K562 (cell line): ENCODE measurements at regions not wholly inside any gene's neighbourhood (a gene's known extent, or its start where the extent isn't known, plus 50 kb on each side); places are given as distances from the start of the nearest gene placed in this dataset.

Source experiments
- ATAC-seq: fragments of 200-7000 bp; cut with Tn5 transposase; 3 replicates; pipeline ENCODE4 v1.9.1; 2020; ENCODE audit warnings: moderate library complexity
- BruUV-seq: library from RNA; stranded (reverse); fragments of 400-500 nt; replicated peaks from 2 replicates; lab custom pipeline; 2021; lab: Mats Ljungman, UMichigan
- CTCF ChIA-PET: fragments of 300-600 bp; formaldehyde crosslinking; extraction: SDS; loops from one replicate; lab custom pipeline; 2021; ENCODE audit warnings: low intra/inter-chr PET ratio; lab: Yijun Ruan, JAX
- POLR2A ChIA-PET: fragments of 300-600, 350-650 bp; sonication (Branson Sonifier 250); formaldehyde crosslinking; extraction: SDS; loops from one replicate; lab custom pipeline; 2021; ENCODE audit warnings: antibody characterized with exemption, inconsistent platforms; lab: Yijun Ruan, JAX
- DNase-seq, 4 experiments: peaks; one replicate each; pipeline versions ENCODE4 v3.0.0 to v3.0.0-alpha.2; 2011 to 2018; ENCODE audit warnings: low spot score in 3 of 4, mixed read lengths in 3 of 4; ENCODE audit errors: extremely low read depth in 1 of 4
- FAIRE-seq: peaks from 2 replicates; lab custom pipeline; 2011; peaks lifted over from hg19 to GRCh38; lab: Jason Lieb, UNC
- H2AFZ ChIP-seq: 2 replicates; pipeline ENCODE4 v1.6.0; 2011; ENCODE audit warnings: low read depth, low read length, control low read depth, inconsistent platforms
- H3K27ac ChIP-seq: fragments of 200-600 bp; 3 replicates; pipeline ENCODE4 v1.8.0; 2011; ENCODE audit warnings: low read depth, mild to moderate bottlenecking, control low read depth, inconsistent platforms, low read length, moderate library complexity, mixed read lengths; ENCODE audit errors: extremely low read depth
- H3K27me3 ChIP-seq, 2 experiments: fragments of 300-600 bp in 1 of 2; 2 replicates in 1 of 2; 3 replicates in 1 of 2; pipeline versions ENCODE4 v1.6.0 to v1.8.0; 2011; ENCODE audit warnings: inconsistent platforms in 2 of 2, low read length in 2 of 2, mild to moderate bottlenecking in 1 of 2, mixed read lengths in 1 of 2, moderate library complexity in 1 of 2; ENCODE audit not compliant: control insufficient read depth in 2 of 2, insufficient read depth in 2 of 2
- H3K36me3 ChIP-seq: fragments of 300-600 bp; 3 replicates; pipeline ENCODE4 v1.8.0; 2011; ENCODE audit warnings: mild to moderate bottlenecking, low read length, inconsistent platforms; ENCODE audit not compliant: control insufficient read depth, insufficient read depth
- H3K4me1 ChIP-seq, 2 experiments: fragments of 200-600 bp in 1 of 2; replicated peaks in 1 of 2; 2 replicates in 1 of 2; 3 replicates in 1 of 2; pipeline versions ENCODE4 v1.5.1 to v1.8.0; 2011; ENCODE audit warnings: inconsistent platforms in 2 of 2, low read length in 2 of 2, mild to moderate bottlenecking in 1 of 2, mixed read lengths in 1 of 2, moderate library complexity in 1 of 2; ENCODE audit not compliant: control insufficient read depth in 2 of 2, insufficient read depth in 2 of 2
- H3K4me2 ChIP-seq: 2 replicates; pipeline ENCODE4 v1.6.1; 2011; ENCODE audit warnings: low read length, control low read depth, inconsistent platforms, mixed read lengths; ENCODE audit not compliant: insufficient read depth
- H3K4me3 ChIP-seq: fragments of 200-600 bp; sonication (generic), shearing (Covaris generic); 2 replicates; pipeline ENCODE4 v1.5.1; 2016; ENCODE audit warnings: control low read depth, inconsistent platforms
- H3K79me2 ChIP-seq: fragments of 200-600 bp; 3 replicates; pipeline ENCODE4 v1.8.0; 2011; ENCODE audit warnings: low read length, inconsistent platforms; ENCODE audit not compliant: control insufficient read depth, insufficient read depth
- H3K9ac ChIP-seq, 2 experiments: 2 replicates each; pipeline versions ENCODE4 v1.6.0 to v1.6.1; 2011; ENCODE audit warnings: low read depth in 2 of 2, low read length in 2 of 2, control low read depth in 1 of 2, inconsistent platforms in 1 of 2, mild to moderate bottlenecking in 1 of 2, mixed read lengths in 1 of 2; ENCODE audit not compliant: insufficient read depth in 1 of 2
- H3K9me1 ChIP-seq: one replicate; pipeline ENCODE4 v1.6.0; 2011; ENCODE audit warnings: inconsistent platforms, mild to moderate bottlenecking, low read length, moderate library complexity; ENCODE audit not compliant: control insufficient read depth, insufficient read depth
- H3K9me3 ChIP-seq: replicated peaks from 2 replicates; pipeline ENCODE4 v1.5.1; 2011; ENCODE audit warnings: low read depth, low read length, inconsistent platforms; ENCODE audit not compliant: control insufficient read depth, insufficient read depth
- H4K20me1 ChIP-seq: replicated peaks from 2 replicates; pipeline ENCODE4 v1.6.1; 2011; ENCODE audit warnings: low read length, inconsistent platforms, mixed read lengths; ENCODE audit not compliant: control insufficient read depth, insufficient read depth
- MAFG ChIP-seq: fragments of 450-650 bp; conservative IDR thresholded peaks from 2 replicates; pipeline ENCODE4 v1.6.1; 2016; ENCODE audit warnings: missing genetic modification characterization, missing compliant biosample characterization
- MEF2A ChIP-seq: IDR thresholded peaks from 2 replicates; pipeline ENCODE4 v1.6.1; 2011; ENCODE audit warnings: low read depth, mild to moderate bottlenecking, low read length, moderate library complexity; ENCODE audit not compliant: control insufficient read depth
- NFE2L1 ChIP-seq: fragments of 450-650 bp; IDR thresholded peaks from 2 replicates; pipeline ENCODE4 v1.6.1; 2016; ENCODE audit warnings: missing genetic modification characterization, low read depth, mild to moderate bottlenecking, missing compliant biosample characterization, moderate library complexity, borderline replicate concordance
- PTTG1 ChIP-seq: fragments of 450-650 bp; IDR thresholded peaks from 2 replicates; pipeline ENCODE4 v1.6.1; 2016; ENCODE audit warnings: low read depth, mild to moderate bottlenecking, missing genetic modification characterization, missing compliant biosample characterization
- SMARCC2 ChIP-seq: fragments of 450-650 bp; IDR thresholded peaks from 2 replicates; pipeline ENCODE4 v1.6.1; 2017; ENCODE audit warnings: antibody characterized with exemption, moderate library complexity, mild to moderate bottlenecking, low read depth
- TEAD4 ChIP-seq, 2 experiments: sonication (generic) in 1 of 2; formaldehyde crosslinking in 1 of 2; IDR thresholded peaks; 2 replicates each; pipeline versions ENCODE4 v1.6.1 to v1.8.0; 2012 to 2022; ENCODE audit warnings: borderline replicate concordance in 1 of 2, inconsistent platforms in 1 of 2, low read length in 1 of 2, mild to moderate bottlenecking in 1 of 2, missing genetic modification reagents in 1 of 2
- ZKSCAN3 ChIP-seq: fragments of 250-450 bp; sonication (Bioruptor Pico); IDR thresholded peaks from 2 replicates; pipeline ENCODE4 v1.4.0; 2020
- ZNF445 ChIP-seq: fragments of 250-450 bp; sonication (Bioruptor Pico); IDR thresholded peaks from 2 replicates; pipeline ENCODE4 v1.4.0; 2020; ENCODE audit warnings: low read depth, mild to moderate bottlenecking, moderate library complexity
- ZNF778 ChIP-seq: fragments of 450-650 bp; formaldehyde crosslinking; IDR thresholded peaks from 2 replicates; pipeline ENCODE4 v1.4.0; 2020; ENCODE audit warnings: mild to moderate bottlenecking, moderate library complexity
- WGBS: fragments of 100-300 bp; shearing (Covaris generic); methylation state at CpG from one replicate; pipeline ENCODE4 v1.1.6; 2016; ENCODE audit warnings: low coverage, mixed read lengths; ENCODE audit not compliant: insufficient coverage; ENCODE audit errors: missing lambda C conversion rate; 5-methylcytosine and 5-hydroxymethylcytosine counted together
- in situ Hi-C: fragments of 300-500 bp; cut with MboI; formaldehyde crosslinking; loops from 4 replicates; pipeline ENCODE4 v1.15.0; 2018; ENCODE audit warnings: inconsistent platforms, mixed read lengths
- intact Hi-C: fragments of 100-400 bp; cut with micrococcal nuclease; formaldehyde crosslinking; loops from 2 replicates; pipeline ENCODE4 v1.14.2; 2022
- TF ChIP-seq, protein P1 (sequence below): fragments of 250-450 bp; sonication (Bioruptor Pico); IDR thresholded peaks from 2 replicates; pipeline ENCODE4 v1.5.0; 2021

DNA sequence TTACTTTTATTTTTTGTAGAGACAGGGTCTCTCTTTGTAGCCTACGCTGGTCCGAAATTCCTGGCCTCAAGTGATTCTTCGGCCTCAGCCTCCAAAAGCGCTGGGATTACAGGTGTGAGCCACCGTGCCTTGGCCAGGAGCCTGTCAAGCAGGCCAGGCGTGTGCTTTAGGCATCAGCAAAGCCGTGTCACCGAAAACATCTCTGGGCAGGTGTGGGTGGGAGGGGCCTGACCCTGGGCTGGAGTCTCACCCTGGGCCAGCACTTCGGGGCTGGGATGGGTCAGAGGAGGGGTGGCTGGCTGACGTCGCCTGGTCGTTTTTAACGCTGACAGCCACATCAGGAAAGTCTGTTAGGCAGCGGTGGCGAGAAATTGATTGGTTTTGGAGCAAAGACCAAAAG, 80.9 kb downstream of the UNCX start:
- 2% methylated on average over 15 of the region's 15 CpGs for WGBS
- no TSS peak for BruUV-seq
- POLR2A ChIA-PET, result no interaction called here
- no peaks in the 10 kb centered on the region for H3K9me3 ChIP-seq
- peaks cover 16 to 63% of the 10 kb centered on the region in 2 experiments; a peak in 4 of 5 replicates for H3K27me3 ChIP-seq
- H3K4me1 ChIP-seq, result peaks cover 0 to 3% of the 10 kb centered on the region in 2 experiments; a peak in 2 of 5 replicates
- CTCF ChIA-PET, result no interaction called here
- no peaks in the 10 kb centered on the region for H3K9me1 ChIP-seq
- no peak overlapping the region for H3K4me3 ChIP-seq
- H2AFZ ChIP-seq, result no peak overlapping the region
- H3K27ac ChIP-seq, result no peak overlapping the region
- DNase-seq (no peak), ATAC-seq (no peak), FAIRE-seq (no peak)
- TF ChIP-seq ZNF778 (CRISPR knock-in tag) (no peak), ZKSCAN3 (no peak), TEAD4 (IDR thresholded peaks at IDR 0.05; ENCODE audit: low read length) (no peak), TEAD4 (CRISPR knock-in tag; IDR thresholded peaks at IDR 0.05; ENCODE audit: borderline replicate concordance) (no peak), SMARCC2 (no peak), MAFG (tag) (no peak), ZNF445 (CRISPR knock-in tag) (no peak), MEF2A (no peak), NFE2L1 (tag) (no peak), PTTG1 (tag) (no peak)
- TF ChIP-seq, protein P1, sequence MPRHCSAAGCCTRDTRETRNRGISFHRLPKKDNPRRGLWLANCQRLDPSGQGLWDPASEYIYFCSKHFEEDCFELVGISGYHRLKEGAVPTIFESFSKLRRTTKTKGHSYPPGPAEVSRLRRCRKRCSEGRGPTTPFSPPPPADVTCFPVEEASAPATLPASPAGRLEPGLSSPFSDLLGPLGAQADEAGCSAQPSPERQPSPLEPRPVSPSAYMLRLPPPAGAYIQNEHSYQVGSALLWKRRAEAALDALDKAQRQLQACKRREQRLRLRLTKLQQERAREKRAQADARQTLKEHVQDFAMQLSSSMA (CRISPR knock-in tag), result no peak
- no peaks in the 10 kb centered on the region for H3K79me2 ChIP-seq
- no peaks in the 10 kb centered on the region for H4K20me1 ChIP-seq
- H3K4me2 ChIP-seq, result no peak overlapping the region
- intact Hi-C loops, result no loop called here
- in situ Hi-C loops, result no loop called here
- no peaks in the 10 kb centered on the region for H3K36me3 ChIP-seq
- no peak overlapping the region; a peak in 1 of 4 replicates for H3K9ac ChIP-seq
